WTC11 (cell line): ENCODE measurements at regions not wholly inside any gene's neighbourhood (a gene's known extent, or its start where the extent isn't known, plus 50 kb on each side); places are given as distances from the start of the nearest gene placed in this dataset.

Experiments
- ATAC-seq: fragments of 200-7000 bp; cut with Tn5 transposase; 2 replicates; pipeline ENCODE4 v1.10.0; 2021; ENCODE audit warnings: mild to moderate bottlenecking, moderate library complexity
- CTCF ChIA-PET: fragments of 300-600 bp; sonication (Branson Sonifier 250); formaldehyde crosslinking; loops from one replicate; lab custom pipeline; 2021; ENCODE audit warnings: antibody characterized with exemption; lab: Charles Lee
- POLR2A ChIA-PET: fragments of 350-600 bp; sonication (Branson Sonifier 250); formaldehyde crosslinking; loops from one replicate; lab custom pipeline; 2021; ENCODE audit warnings: antibody characterized with exemption; lab: Charles Lee
- DNase-seq: peaks from one replicate; pipeline ENCODE4 v3.0.0; 2021; ENCODE audit warnings: low spot score
- H3K27ac Mint-ChIP-seq: 2 replicates; pipeline ENCODE4 v1.8.0; 2021; ENCODE audit warnings: mixed read lengths
- H3K27me3 Mint-ChIP-seq: 2 replicates; pipeline ENCODE4 v1.8.0; 2021; ENCODE audit warnings: low read depth, mild to moderate bottlenecking, moderate library complexity, mixed read lengths
- H3K36me3 Mint-ChIP-seq: 2 replicates; pipeline ENCODE4 v1.8.0; 2021; ENCODE audit warnings: mixed read lengths
- H3K4me1 Mint-ChIP-seq: 2 replicates; pipeline ENCODE4 v1.8.0; 2022; ENCODE audit warnings: mixed read lengths
- H3K4me3 Mint-ChIP-seq: 2 replicates; pipeline ENCODE4 v1.8.0; 2021; ENCODE audit warnings: mild to moderate bottlenecking, moderate library complexity, mixed read lengths
- H3K9me3 Mint-ChIP-seq: 2 replicates; pipeline ENCODE4 v1.8.0; 2021; ENCODE audit warnings: mixed read lengths
- CREB1 ChIP-seq: sonication (generic); formaldehyde crosslinking; IDR thresholded peaks from 2 replicates; pipeline ENCODE4 v1.8.0; 2023; ENCODE audit warnings: mild to moderate bottlenecking, missing genetic modification reagents
- E2F4 ChIP-seq: sonication (generic); formaldehyde crosslinking; IDR thresholded peaks from 2 replicates; pipeline ENCODE4 v1.8.1; 2022; ENCODE audit warnings: low read depth, mild to moderate bottlenecking, moderate library complexity, missing genetic modification reagents, borderline replicate concordance
- ERG ChIP-seq: fragments of 250-450 bp; sonication (Bioruptor Pico); IDR thresholded peaks from 2 replicates; pipeline ENCODE4 v1.8.0; 2021; ENCODE audit warnings: mild to moderate bottlenecking
- ESRRA ChIP-seq: sonication (generic); formaldehyde crosslinking; IDR thresholded peaks from 2 replicates; pipeline ENCODE4 v1.8.1; 2022; ENCODE audit warnings: mild to moderate bottlenecking, missing genetic modification reagents, borderline replicate concordance
- GABPB1 ChIP-seq: sonication (generic); formaldehyde crosslinking; IDR thresholded peaks from 2 replicates; pipeline ENCODE4 v1.8.1; 2023; ENCODE audit warnings: mild to moderate bottlenecking, missing genetic modification reagents
- GRHL2 ChIP-seq: fragments of 250-450 bp; sonication (Bioruptor Pico); IDR thresholded peaks from 2 replicates; pipeline ENCODE4 v1.8.0; 2022; ENCODE audit warnings: mild to moderate bottlenecking, moderate library complexity; ENCODE audit not compliant: insufficient replicate concordance, severe bottlenecking
- GTF2I ChIP-seq: fragments of 250-450 bp; sonication (Bioruptor Pico); conservative IDR thresholded peaks from 2 replicates; pipeline ENCODE4 v1.4.0; 2021; ENCODE audit warnings: mild to moderate bottlenecking
- JAZF1 ChIP-seq: fragments of 250-450 bp; sonication (Bioruptor Pico); IDR thresholded peaks from 2 replicates; pipeline ENCODE4 v1.9.0; 2021; ENCODE audit warnings: moderate library complexity, mild to moderate bottlenecking, inconsistent platforms
- JUN ChIP-seq: sonication (generic); formaldehyde crosslinking; IDR thresholded peaks from 2 replicates; pipeline ENCODE4 v1.8.0; 2023; ENCODE audit warnings: mild to moderate bottlenecking, missing genetic modification reagents
- MXD4 ChIP-seq: fragments of 250-450 bp; sonication (Bioruptor Pico); IDR thresholded peaks from 2 replicates; pipeline ENCODE4 v1.8.0; 2021; ENCODE audit warnings: mild to moderate bottlenecking, moderate library complexity, borderline replicate concordance
- NFYB ChIP-seq: sonication (generic); formaldehyde crosslinking; conservative IDR thresholded peaks from 2 replicates; pipeline ENCODE4 v1.8.0; 2022; ENCODE audit warnings: low read depth, missing genetic modification reagents
- PREB ChIP-seq: sonication (generic); formaldehyde crosslinking; IDR thresholded peaks from 2 replicates; pipeline ENCODE4 v1.8.1; 2022; ENCODE audit warnings: mild to moderate bottlenecking, missing genetic modification reagents, moderate library complexity, borderline replicate concordance
- RORB ChIP-seq: fragments of 250-450 bp; sonication (Bioruptor Pico); IDR thresholded peaks from 2 replicates; pipeline ENCODE4 v1.9.0; 2021; ENCODE audit warnings: mild to moderate bottlenecking
- SMAD3 ChIP-seq: sonication (generic); formaldehyde crosslinking; IDR thresholded peaks from 2 replicates; pipeline ENCODE4 v1.8.0; 2022; ENCODE audit warnings: missing genetic modification reagents, mild to moderate bottlenecking, borderline replicate concordance
- SMAD4 ChIP-seq: sonication (generic); formaldehyde crosslinking; IDR thresholded peaks from 2 replicates; pipeline ENCODE4 v1.8.0; 2022; ENCODE audit warnings: mild to moderate bottlenecking, missing genetic modification reagents
- TCF7 ChIP-seq: sonication (generic); formaldehyde crosslinking; IDR thresholded peaks from 2 replicates; pipeline ENCODE4 v1.8.0; 2022; ENCODE audit warnings: mild to moderate bottlenecking, low read depth, missing genetic modification reagents, moderate library complexity
- TP53 ChIP-seq: sonication (generic); formaldehyde crosslinking; IDR thresholded peaks from 2 replicates; pipeline ENCODE4 v1.8.1; 2023; ENCODE audit warnings: mild to moderate bottlenecking, missing genetic modification reagents
- ZNF219 ChIP-seq: sonication (generic); formaldehyde crosslinking; IDR thresholded peaks from 2 replicates; pipeline ENCODE4 v1.8.0; 2023; ENCODE audit warnings: missing genetic modification reagents, mild to moderate bottlenecking, borderline replicate concordance
- ZNF232 ChIP-seq: sonication (generic); formaldehyde crosslinking; IDR thresholded peaks from 2 replicates; pipeline ENCODE4 v1.8.0; 2022; ENCODE audit warnings: mild to moderate bottlenecking, missing genetic modification reagents
- ZNF263 ChIP-seq: sonication (generic); formaldehyde crosslinking; IDR thresholded peaks from 2 replicates; pipeline ENCODE4 v1.8.1; 2022; ENCODE audit warnings: low read depth, mild to moderate bottlenecking, moderate library complexity, missing genetic modification reagents
- ZNF512 ChIP-seq: sonication (generic); formaldehyde crosslinking; IDR thresholded peaks from 2 replicates; pipeline ENCODE4 v1.8.1; 2022; ENCODE audit warnings: missing genetic modification reagents, borderline replicate concordance
- ZNF671 ChIP-seq: fragments of 250-450 bp; sonication (Bioruptor Pico); IDR thresholded peaks from 2 replicates; pipeline ENCODE4 v1.8.0; 2021; ENCODE audit warnings: mild to moderate bottlenecking
- TF ChIP-seq, protein P1 (sequence below): sonication (generic); formaldehyde crosslinking; IDR thresholded peaks from 2 replicates; pipeline ENCODE4 v1.8.1; 2023; ENCODE audit warnings: mild to moderate bottlenecking, missing genetic modification reagents
- TF ChIP-seq, protein P2 (sequence below): sonication (generic); formaldehyde crosslinking; IDR thresholded peaks from 2 replicates; pipeline ENCODE4 v1.8.1; 2022; ENCODE audit warnings: low read depth, missing genetic modification reagents, borderline replicate concordance
- TF ChIP-seq, protein P3 (sequence below): sonication (generic); formaldehyde crosslinking; conservative IDR thresholded peaks from 2 replicates; pipeline ENCODE4 v1.8.1; 2022; ENCODE audit warnings: mild to moderate bottlenecking, missing genetic modification reagents
- TF ChIP-seq, protein P4 (sequence below): sonication (generic); formaldehyde crosslinking; IDR thresholded peaks from 2 replicates; pipeline ENCODE4 v1.8.1; 2023; ENCODE audit warnings: mild to moderate bottlenecking, missing genetic modification reagents, moderate library complexity

DNA sequence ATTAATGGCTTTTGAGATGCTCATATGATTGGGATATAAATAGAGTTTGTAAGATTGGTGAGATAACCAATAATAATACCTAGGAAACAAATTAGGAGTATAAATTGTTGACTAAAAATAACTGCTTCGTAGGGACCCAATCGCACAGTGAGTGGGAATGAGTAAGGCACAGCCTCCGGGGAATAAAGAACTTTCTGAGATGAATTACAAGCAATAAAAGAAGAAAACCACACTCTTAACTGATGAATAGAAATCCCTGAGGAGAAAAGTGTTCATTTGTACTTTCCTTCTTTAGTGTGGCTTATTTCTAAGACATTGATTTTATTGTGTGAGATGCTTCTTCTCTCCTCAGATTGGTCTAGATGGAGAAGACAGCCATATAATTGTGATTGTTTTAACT, 443.4 kb upstream of the PRMT6 start (continued):
- TF ChIP-seq ERG (CRISPR knock-in tag) (no peak), ZNF232 (CRISPR knock-in tag) (no peak), E2F4 (no peak), RORB (CRISPR knock-in tag) (no peak), GRHL2 (no peak), GABPB1 (CRISPR knock-in tag) (no peak), TCF7 (CRISPR knock-in tag) (no peak), ESRRA (no peak)
- TF ChIP-seq, all 79 proteins: peak for 0

DNA sequence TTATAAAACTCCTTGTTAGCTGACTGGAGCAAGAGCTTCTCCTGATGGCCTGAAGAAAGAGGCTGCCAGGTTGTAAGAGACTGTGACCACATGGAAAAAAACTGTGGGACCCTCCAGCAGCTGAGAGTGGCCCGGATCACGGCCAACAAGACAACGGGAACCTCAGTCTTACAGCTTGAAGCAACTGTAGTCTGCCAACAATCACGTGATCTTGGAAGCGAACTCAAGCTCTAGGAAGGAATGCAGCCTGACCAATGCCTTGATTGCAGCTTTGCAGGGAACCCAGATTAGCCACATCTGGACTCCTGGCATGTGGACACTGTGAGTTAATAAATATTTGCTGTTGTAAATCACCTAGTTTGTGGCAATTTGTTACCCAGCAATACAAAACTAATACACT, 442.6 kb upstream of the PRMT6 start:
- H3K36me3 Mint-ChIP-seq, result no peaks in the 10 kb centered on the region
- no peak overlapping the region for H3K4me3 Mint-ChIP-seq
- ATAC-seq (no peak), DNase-seq (no peak)
- H3K27me3 Mint-ChIP-seq, result no peaks in the 10 kb centered on the region
- no peaks in the 10 kb centered on the region for H3K9me3 Mint-ChIP-seq
- ChIA-PET CTCF (no interaction called here), POLR2A (no interaction called here)
- H3K4me1 Mint-ChIP-seq, result no peaks in the 10 kb centered on the region
- no peak overlapping the region for H3K27ac Mint-ChIP-seq
- TF ChIP-seq MXD4 (CRISPR knock-in tag) (no peak), ZNF219 (no peak), PREB (CRISPR knock-in tag) (no peak), JAZF1 (no peak), ZNF263 (no peak)
- TF ChIP-seq, protein P1, sequence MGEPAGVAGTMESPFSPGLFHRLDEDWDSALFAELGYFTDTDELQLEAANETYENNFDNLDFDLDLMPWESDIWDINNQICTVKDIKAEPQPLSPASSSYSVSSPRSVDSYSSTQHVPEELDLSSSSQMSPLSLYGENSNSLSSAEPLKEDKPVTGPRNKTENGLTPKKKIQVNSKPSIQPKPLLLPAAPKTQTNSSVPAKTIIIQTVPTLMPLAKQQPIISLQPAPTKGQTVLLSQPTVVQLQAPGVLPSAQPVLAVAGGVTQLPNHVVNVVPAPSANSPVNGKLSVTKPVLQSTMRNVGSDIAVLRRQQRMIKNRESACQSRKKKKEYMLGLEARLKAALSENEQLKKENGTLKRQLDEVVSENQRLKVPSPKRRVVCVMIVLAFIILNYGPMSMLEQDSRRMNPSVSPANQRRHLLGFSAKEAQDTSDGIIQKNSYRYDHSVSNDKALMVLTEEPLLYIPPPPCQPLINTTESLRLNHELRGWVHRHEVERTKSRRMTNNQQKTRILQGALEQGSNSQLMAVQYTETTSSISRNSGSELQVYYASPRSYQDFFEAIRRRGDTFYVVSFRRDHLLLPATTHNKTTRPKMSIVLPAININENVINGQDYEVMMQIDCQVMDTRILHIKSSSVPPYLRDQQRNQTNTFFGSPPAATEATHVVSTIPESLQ, result no peak

DNA sequence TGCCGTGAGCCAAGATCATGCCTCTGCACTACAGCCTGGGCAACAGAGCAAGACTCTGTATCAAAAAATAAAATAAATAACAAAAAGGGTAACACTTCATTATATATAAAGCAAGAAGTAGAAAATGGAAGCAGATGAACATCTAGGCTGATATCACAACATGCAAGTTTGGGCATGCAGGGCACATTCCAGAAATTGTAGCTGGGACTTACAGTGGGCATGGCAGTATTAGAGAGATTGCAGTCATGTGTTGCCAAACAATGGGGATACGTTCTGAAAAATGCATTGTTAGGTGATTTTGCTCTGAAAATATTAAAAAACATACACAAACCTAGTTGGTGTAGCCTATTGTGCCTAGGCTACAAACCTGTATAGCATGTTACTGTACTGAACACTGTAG, 441.0 kb upstream of the PRMT6 start:
- no peaks in the 10 kb centered on the region for H3K36me3 Mint-ChIP-seq
- DNase-seq (no peak), ATAC-seq (no peak)
- no peak overlapping the region for H3K4me3 Mint-ChIP-seq
- ChIA-PET CTCF (no interaction called here), POLR2A (no interaction called here)
- H3K27ac Mint-ChIP-seq, result no peak overlapping the region
- H3K27me3 Mint-ChIP-seq, result no peaks in the 10 kb centered on the region
- H3K9me3 Mint-ChIP-seq, result no peaks in the 10 kb centered on the region
- H3K4me1 Mint-ChIP-seq, result no peaks in the 10 kb centered on the region
- TF ChIP-seq, protein P2, sequence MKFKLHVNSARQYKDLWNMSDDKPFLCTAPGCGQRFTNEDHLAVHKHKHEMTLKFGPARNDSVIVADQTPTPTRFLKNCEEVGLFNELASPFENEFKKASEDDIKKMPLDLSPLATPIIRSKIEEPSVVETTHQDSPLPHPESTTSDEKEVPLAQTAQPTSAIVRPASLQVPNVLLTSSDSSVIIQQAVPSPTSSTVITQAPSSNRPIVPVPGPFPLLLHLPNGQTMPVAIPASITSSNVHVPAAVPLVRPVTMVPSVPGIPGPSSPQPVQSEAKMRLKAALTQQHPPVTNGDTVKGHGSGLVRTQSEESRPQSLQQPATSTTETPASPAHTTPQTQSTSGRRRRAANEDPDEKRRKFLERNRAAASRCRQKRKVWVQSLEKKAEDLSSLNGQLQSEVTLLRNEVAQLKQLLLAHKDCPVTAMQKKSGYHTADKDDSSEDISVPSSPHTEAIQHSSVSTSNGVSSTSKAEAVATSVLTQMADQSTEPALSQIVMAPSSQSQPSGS, result no peak
- TF ChIP-seq NFYB (CRISPR knock-in tag) (no peak), JUN (CRISPR knock-in tag) (no peak), ZNF263 (no peak), GTF2I (CRISPR knock-in tag) (no peak), TP53 (no peak), ZNF671 (CRISPR knock-in tag) (no peak), ZNF512 (no peak), CREB1 (CRISPR knock-in tag) (no peak), SMAD4 (CRISPR knock-in tag) (no peak), SMAD3 (no peak), JAZF1 (no peak)
- TF ChIP-seq, protein P3, sequence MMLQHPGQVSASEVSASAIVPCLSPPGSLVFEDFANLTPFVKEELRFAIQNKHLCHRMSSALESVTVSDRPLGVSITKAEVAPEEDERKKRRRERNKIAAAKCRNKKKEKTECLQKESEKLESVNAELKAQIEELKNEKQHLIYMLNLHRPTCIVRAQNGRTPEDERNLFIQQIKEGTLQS, result no peak
- TF ChIP-seq, protein P4, sequence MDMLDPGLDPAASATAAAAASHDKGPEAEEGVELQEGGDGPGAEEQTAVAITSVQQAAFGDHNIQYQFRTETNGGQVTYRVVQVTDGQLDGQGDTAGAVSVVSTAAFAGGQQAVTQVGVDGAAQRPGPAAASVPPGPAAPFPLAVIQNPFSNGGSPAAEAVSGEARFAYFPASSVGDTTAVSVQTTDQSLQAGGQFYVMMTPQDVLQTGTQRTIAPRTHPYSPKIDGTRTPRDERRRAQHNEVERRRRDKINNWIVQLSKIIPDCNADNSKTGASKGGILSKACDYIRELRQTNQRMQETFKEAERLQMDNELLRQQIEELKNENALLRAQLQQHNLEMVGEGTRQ, result no peak
